DOHH2 (cell line): ENCODE measurements at regions not wholly inside any gene's neighbourhood (a gene's known extent, or its start where the extent isn't known, plus 50 kb on each side); places are given as distances from the start of the nearest gene placed in this dataset.

ENCODE experiments used
- H3F3A ChIP-seq: fragments of 200-600 bp; sonication (generic), shearing (Covaris generic); 2 replicates; pipeline ENCODE4 v1.6.0; 2016; ENCODE audit warnings: antibody characterized with exemption, mild to moderate bottlenecking; ENCODE audit not compliant: control insufficient read depth, insufficient read depth
- H3K27ac ChIP-seq: fragments of 200-600 bp; sonication (generic); 2 replicates; pipeline ENCODE4 v1.5.1; 2014; ENCODE audit warnings: low read depth, mild to moderate bottlenecking, low read length, moderate library complexity
- H3K27me3 ChIP-seq: fragments of 200-600 bp; sonication (generic); 2 replicates; pipeline ENCODE4 v1.6.1; 2014; ENCODE audit warnings: mild to moderate bottlenecking, low read length, mixed read lengths; ENCODE audit not compliant: control insufficient read depth
- H3K36me3 ChIP-seq: fragments of 200-600 bp; sonication (generic); 2 replicates; pipeline ENCODE4 v1.6.1; 2014; ENCODE audit warnings: mild to moderate bottlenecking, low read length, moderate library complexity, mixed read lengths; ENCODE audit not compliant: control insufficient read depth
- H3K4me1 ChIP-seq: fragments of 200-600 bp; sonication (generic); 2 replicates; pipeline ENCODE4 v1.6.1; 2014; ENCODE audit warnings: mild to moderate bottlenecking, low read length, mixed read lengths; ENCODE audit not compliant: control insufficient read depth
- H3K4me2 ChIP-seq: fragments of 200-600 bp; sonication (generic); 2 replicates; pipeline ENCODE4 v1.6.0; 2014; ENCODE audit warnings: mild to moderate bottlenecking, low read length, moderate library complexity
- H3K4me3 ChIP-seq: fragments of 200-600 bp; sonication (generic); 2 replicates; pipeline ENCODE4 v1.5.1; 2014; ENCODE audit warnings: mild to moderate bottlenecking, low read length, mixed read lengths
- H3K79me2 ChIP-seq: fragments of 200-600 bp; sonication (generic); 2 replicates; pipeline ENCODE4 v1.6.1; 2014; ENCODE audit warnings: mild to moderate bottlenecking, low read length, mixed read lengths; ENCODE audit not compliant: control insufficient read depth
- H3K9me2 ChIP-seq: fragments of 200-600 bp; sonication (generic); replicated peaks from 2 replicates; pipeline ENCODE4 v1.6.1; 2014; ENCODE audit warnings: mild to moderate bottlenecking, low read length, mixed read lengths; ENCODE audit not compliant: control insufficient read depth
- H3K9me3 ChIP-seq: fragments of 200-600 bp; sonication (generic); 2 replicates; pipeline ENCODE4 v1.6.1; 2014; ENCODE audit warnings: antibody characterized with exemption, low read length, mixed read lengths; ENCODE audit not compliant: control insufficient read depth, insufficient read depth
- H4K20me1 ChIP-seq: fragments of 200-600 bp; sonication (generic); 2 replicates; pipeline ENCODE4 v1.6.0; 2014; ENCODE audit warnings: low read depth, mild to moderate bottlenecking, antibody characterized with exemption, low read length, moderate library complexity; ENCODE audit not compliant: control insufficient read depth, insufficient read depth
- EZH2phosphoT487 ChIP-seq: fragments of 200-600 bp; sonication (generic); IDR thresholded peaks from 2 replicates; pipeline ENCODE4 v1.6.1; 2017; ENCODE audit warnings: borderline replicate concordance, mild to moderate bottlenecking, antibody characterized with exemption, low read length, moderate library complexity, mixed read lengths
- TF ChIP-seq, protein P1 (sequence below): fragments of 200-600 bp; sonication (generic); IDR thresholded peaks from one replicate; pipeline ENCODE4 v1.5.1; 2014; ENCODE audit warnings: antibody characterized with exemption, mild to moderate bottlenecking, low read depth, low read length; ENCODE audit not compliant: poor library complexity, severe bottlenecking

DNA sequence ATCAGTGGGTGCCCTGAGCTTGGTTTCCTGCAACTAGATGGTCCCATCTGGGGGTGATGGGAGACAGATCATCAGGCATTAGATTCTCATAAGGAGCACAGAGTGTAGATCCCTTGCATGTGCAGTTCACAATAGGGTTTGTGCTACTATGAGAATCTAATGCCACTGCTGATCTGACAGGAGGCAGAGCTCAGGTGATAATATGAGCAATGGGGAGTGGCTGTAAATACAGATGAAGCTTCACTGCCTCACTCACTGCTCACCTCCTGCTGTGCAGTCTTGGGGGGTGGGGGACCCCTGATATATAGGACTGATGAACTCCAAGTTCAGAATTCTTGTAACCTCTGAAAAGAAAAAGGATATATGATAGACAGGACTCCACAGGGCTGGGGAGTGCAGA, 108.0 kb downstream of the RIN2 start:
- Histone ChIP-seq H3K27ac (no peak overlapping the region), H3K4me3 (no peak overlapping the region), H3F3A (no peaks in the 10 kb centered on the region), H4K20me1 (no peaks in the 10 kb centered on the region), H3K9me2 (no peaks in the 10 kb centered on the region), H3K9me3 (no peaks in the 10 kb centered on the region), H3K27me3 (no peaks in the 10 kb centered on the region), H3K79me2 (no peaks in the 10 kb centered on the region), H3K4me1 (no peaks in the 10 kb centered on the region), H3K4me2 (no peak overlapping the region), H3K36me3 (no peaks in the 10 kb centered on the region)
- TF ChIP-seq, protein P1, sequence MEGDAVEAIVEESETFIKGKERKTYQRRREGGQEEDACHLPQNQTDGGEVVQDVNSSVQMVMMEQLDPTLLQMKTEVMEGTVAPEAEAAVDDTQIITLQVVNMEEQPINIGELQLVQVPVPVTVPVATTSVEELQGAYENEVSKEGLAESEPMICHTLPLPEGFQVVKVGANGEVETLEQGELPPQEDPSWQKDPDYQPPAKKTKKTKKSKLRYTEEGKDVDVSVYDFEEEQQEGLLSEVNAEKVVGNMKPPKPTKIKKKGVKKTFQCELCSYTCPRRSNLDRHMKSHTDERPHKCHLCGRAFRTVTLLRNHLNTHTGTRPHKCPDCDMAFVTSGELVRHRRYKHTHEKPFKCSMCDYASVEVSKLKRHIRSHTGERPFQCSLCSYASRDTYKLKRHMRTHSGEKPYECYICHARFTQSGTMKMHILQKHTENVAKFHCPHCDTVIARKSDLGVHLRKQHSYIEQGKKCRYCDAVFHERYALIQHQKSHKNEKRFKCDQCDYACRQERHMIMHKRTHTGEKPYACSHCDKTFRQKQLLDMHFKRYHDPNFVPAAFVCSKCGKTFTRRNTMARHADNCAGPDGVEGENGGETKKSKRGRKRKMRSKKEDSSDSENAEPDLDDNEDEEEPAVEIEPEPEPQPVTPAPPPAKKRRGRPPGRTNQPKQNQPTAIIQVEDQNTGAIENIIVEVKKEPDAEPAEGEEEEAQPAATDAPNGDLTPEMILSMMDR: no peak
- TF ChIP-seq EZH2phosphoT487: no peak

GRCh38 chr20:19867074-19867473, 109.0 kb downstream of the RIN2 start:
- Histone ChIP-seq H3K27ac (no peak overlapping the region), H3K4me2 (no peak overlapping the region)

DNA sequence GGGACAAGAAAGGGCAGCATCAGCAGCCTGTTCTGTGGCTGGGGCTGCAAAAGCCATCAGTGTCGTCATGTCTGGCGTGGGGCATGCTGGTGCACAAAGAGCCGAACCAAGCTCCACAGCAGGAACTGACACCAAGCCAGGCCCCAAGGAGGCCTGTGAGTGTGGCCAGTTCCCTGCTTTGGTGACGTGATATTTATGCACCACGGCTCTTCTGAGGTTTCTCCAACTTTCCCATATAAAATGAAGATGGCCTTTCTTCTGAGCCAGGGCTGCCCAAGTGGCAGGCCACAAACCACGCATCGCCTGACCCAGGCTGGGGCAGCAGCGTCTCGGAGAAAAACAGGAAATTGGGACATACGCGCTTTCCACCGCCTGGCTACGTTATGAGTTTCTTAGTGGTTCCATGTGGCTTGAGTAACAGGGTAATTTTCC, 109.9 kb downstream of the RIN2 start:
- no peak overlapping the region for H3K27ac ChIP-seq
- H3K36me3 ChIP-seq: no peaks in the 10 kb centered on the region
- no peaks in the 10 kb centered on the region for H3K27me3 ChIP-seq
- no peaks in the 10 kb centered on the region for H3K9me2 ChIP-seq
- H3K79me2 ChIP-seq: no peaks in the 10 kb centered on the region
- H3K9me3 ChIP-seq: no peaks in the 10 kb centered on the region
- H3K4me2 ChIP-seq: no peak overlapping the region
- H3K4me3 ChIP-seq: no peak overlapping the region
- no peaks in the 10 kb centered on the region for H4K20me1 ChIP-seq
- TF ChIP-seq, protein P1: no peak
- TF ChIP-seq EZH2phosphoT487: no peak
- no peaks in the 10 kb centered on the region for H3K4me1 ChIP-seq
- no peaks in the 10 kb centered on the region for H3F3A ChIP-seq

More at GRCh38 chr20:19867074-19867473, 109.0 kb downstream of the RIN2 start:
- Histone ChIP-seq H3K36me3 (no peaks in the 10 kb centered on the region), H3K9me2 (no peaks in the 10 kb centered on the region), H3K79me2 (no peaks in the 10 kb centered on the region), H4K20me1 (no peaks in the 10 kb centered on the region), H3F3A (no peaks in the 10 kb centered on the region), H3K4me1 (no peaks in the 10 kb centered on the region), H3K4me3 (no peak overlapping the region), H3K27me3 (no peaks in the 10 kb centered on the region), H3K9me3 (no peaks in the 10 kb centered on the region)
- TF ChIP-seq EZH2phosphoT487: no peak
- TF ChIP-seq, protein P1: no peak
